ENCODE measurements at regions not wholly inside any gene's neighbourhood (a gene's known extent, or its start where the extent isn't known, plus 50 kb on each side); places are given as distances from the start of the nearest gene placed in this dataset.
"Not testable (repeated sequence)": the region's sequence is repeated elsewhere in the genome, so short reads cannot be mapped to it uniquely, and the experiment has no call there.

GRCh38 chr15:79640206-79640605 lies 208.1 kb downstream of the MINAR1 start:
- H3K36me3 ChIP-seq: no peaks in the 10 kb centered on the region
- ATAC-seq (ENCODE audit: insufficient number of reproducible peaks, low FRiP score, low read depth) (no peak), DNase-seq (ENCODE audit: low spot score) (no peak)
- no peak overlapping the region for H3K4me3 ChIP-seq
- no peak for TF ChIP-seq CTCF (IDR thresholded peaks at IDR 0.05)
- H3K27ac ChIP-seq: no peak overlapping the region
- H3K9me3 ChIP-seq: no peaks in the 10 kb centered on the region
- H3K27me3 ChIP-seq (replicated peaks; ENCODE audit: insufficient read depth): no peaks in the 10 kb centered on the region
- no peaks in the 10 kb centered on the region for H3K4me1 ChIP-seq (ENCODE audit: control insufficient read depth in 1 of 2, low read depth in 2 of 2)

GRCh38 chr15:79641841-79642240 lies 209.7 kb downstream of the MINAR1 start:
- ATAC-seq (ENCODE audit: insufficient number of reproducible peaks, low FRiP score, low read depth): no peak
- TF ChIP-seq CTCF (IDR thresholded peaks at IDR 0.05): no peak
- DNase-seq (ENCODE audit: low spot score): no peak
- Histone ChIP-seq H3K36me3 (no peaks in the 10 kb centered on the region), H3K27me3 (replicated peaks; ENCODE audit: insufficient read depth) (no peaks in the 10 kb centered on the region), H3K4me1 (ENCODE audit: control insufficient read depth in 1 of 2, low read depth in 2 of 2) (no peaks in the 10 kb centered on the region), H3K27ac (no peak overlapping the region), H3K9me3 (peaks cover 7% of the 10 kb centered on the region), H3K4me3 (no peak overlapping the region)

GRCh38 chr15:79643393-79643792 lies 211.3 kb downstream of the MINAR1 start:
- no peak for ATAC-seq (ENCODE audit: insufficient number of reproducible peaks, low FRiP score, low read depth)
- no peak for DNase-seq (ENCODE audit: low spot score)
- no peaks in the 10 kb centered on the region for H3K36me3 ChIP-seq
- no peak overlapping the region for H3K4me3 ChIP-seq
- H3K4me1 ChIP-seq (ENCODE audit: control insufficient read depth in 1 of 2, low read depth in 2 of 2): no peaks in the 10 kb centered on the region
- no peaks in the 10 kb centered on the region for H3K27me3 ChIP-seq (replicated peaks; ENCODE audit: insufficient read depth)
- H3K9me3 ChIP-seq: peaks cover 7% of the 10 kb centered on the region
- no peak for TF ChIP-seq CTCF (IDR thresholded peaks at IDR 0.05)
- no peak overlapping the region for H3K27ac ChIP-seq

- DNase-seq (ENCODE audit: low spot score): no peak
- no peak for TF ChIP-seq CTCF (IDR thresholded peaks at IDR 0.05)
- Histone ChIP-seq H3K36me3 (no peaks in the 10 kb centered on the region), H3K27me3 (replicated peaks; ENCODE audit: insufficient read depth) (no peaks in the 10 kb centered on the region), H3K9me3 (peaks cover 7% of the 10 kb centered on the region), H3K27ac (no peak overlapping the region), H3K4me1 (ENCODE audit: control insufficient read depth in 1 of 2, low read depth in 2 of 2) (no peaks in the 10 kb centered on the region), H3K4me3 (no peak overlapping the region)
- ATAC-seq (ENCODE audit: insufficient number of reproducible peaks, low FRiP score, low read depth): no peak
These were observed 212.0 kb downstream of the MINAR1 start for GRCh38 chr15:79644091-79644490.

GRCh38 chr15:79652972-79653371 lies 220.8 kb downstream of the MINAR1 start:
- not testable (repeated sequence) for H3K27me3 ChIP-seq (replicated peaks; ENCODE audit: insufficient read depth); H3K27ac ChIP-seq; H3K4me1 ChIP-seq (ENCODE audit: control insufficient read depth in 1 of 2, low read depth in 2 of 2); ATAC-seq (ENCODE audit: insufficient number of reproducible peaks, low FRiP score, low read depth); H3K36me3 ChIP-seq; H3K9me3 ChIP-seq; H3K4me3 ChIP-seq; DNase-seq (ENCODE audit: low spot score)

GRCh38 chr15:79653533-79653932 lies 221.4 kb downstream of the MINAR1 start:
- H3K27ac ChIP-seq: no peak overlapping the region
- DNase-seq (ENCODE audit: low spot score) (no peak), ATAC-seq (ENCODE audit: insufficient number of reproducible peaks, low FRiP score, low read depth) (no peak)
- no peak for TF ChIP-seq CTCF (IDR thresholded peaks at IDR 0.05)
- H3K4me3 ChIP-seq: no peak overlapping the region
- H3K4me1 ChIP-seq (ENCODE audit: control insufficient read depth in 1 of 2, low read depth in 2 of 2): no peaks in the 10 kb centered on the region
- no peaks in the 10 kb centered on the region for H3K9me3 ChIP-seq
- no peaks in the 10 kb centered on the region for H3K36me3 ChIP-seq
- no peaks in the 10 kb centered on the region for H3K27me3 ChIP-seq (replicated peaks; ENCODE audit: insufficient read depth)
